Loucy (cell line): ENCODE measurements at regions not wholly inside any gene's neighbourhood (a gene's known extent, or its start where the extent isn't known, plus 50 kb on each side); places are given as distances from the start of the nearest gene placed in this dataset.

Experiments
- EZH2phosphoT487 ChIP-seq: fragments of 200-600 bp; IDR thresholded peaks from 2 replicates; pipeline ENCODE4 v1.6.1; 2018; ENCODE audit warnings: antibody characterized with exemption, mild to moderate bottlenecking, moderate library complexity, borderline replicate concordance
- TF ChIP-seq, protein P1 (sequence below): fragments of 200-600 bp; sonication (generic); conservative IDR thresholded peaks from 2 replicates; pipeline ENCODE4 v1.5.1; 2014; ENCODE audit warnings: mild to moderate bottlenecking, antibody characterized with exemption, low read length

GRCh38 chr11:38524945-38525344 is 1926.9 kb upstream of the RAG2 start:
- TF ChIP-seq, protein P1, sequence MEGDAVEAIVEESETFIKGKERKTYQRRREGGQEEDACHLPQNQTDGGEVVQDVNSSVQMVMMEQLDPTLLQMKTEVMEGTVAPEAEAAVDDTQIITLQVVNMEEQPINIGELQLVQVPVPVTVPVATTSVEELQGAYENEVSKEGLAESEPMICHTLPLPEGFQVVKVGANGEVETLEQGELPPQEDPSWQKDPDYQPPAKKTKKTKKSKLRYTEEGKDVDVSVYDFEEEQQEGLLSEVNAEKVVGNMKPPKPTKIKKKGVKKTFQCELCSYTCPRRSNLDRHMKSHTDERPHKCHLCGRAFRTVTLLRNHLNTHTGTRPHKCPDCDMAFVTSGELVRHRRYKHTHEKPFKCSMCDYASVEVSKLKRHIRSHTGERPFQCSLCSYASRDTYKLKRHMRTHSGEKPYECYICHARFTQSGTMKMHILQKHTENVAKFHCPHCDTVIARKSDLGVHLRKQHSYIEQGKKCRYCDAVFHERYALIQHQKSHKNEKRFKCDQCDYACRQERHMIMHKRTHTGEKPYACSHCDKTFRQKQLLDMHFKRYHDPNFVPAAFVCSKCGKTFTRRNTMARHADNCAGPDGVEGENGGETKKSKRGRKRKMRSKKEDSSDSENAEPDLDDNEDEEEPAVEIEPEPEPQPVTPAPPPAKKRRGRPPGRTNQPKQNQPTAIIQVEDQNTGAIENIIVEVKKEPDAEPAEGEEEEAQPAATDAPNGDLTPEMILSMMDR, result no peak
- no peak for TF ChIP-seq EZH2phosphoT487
